ENCODE measurements at regions not wholly inside any gene's neighbourhood (a gene's known extent, or its start where the extent isn't known, plus 50 kb on each side); places are given as distances from the start of the nearest gene placed in this dataset.

DNA sequence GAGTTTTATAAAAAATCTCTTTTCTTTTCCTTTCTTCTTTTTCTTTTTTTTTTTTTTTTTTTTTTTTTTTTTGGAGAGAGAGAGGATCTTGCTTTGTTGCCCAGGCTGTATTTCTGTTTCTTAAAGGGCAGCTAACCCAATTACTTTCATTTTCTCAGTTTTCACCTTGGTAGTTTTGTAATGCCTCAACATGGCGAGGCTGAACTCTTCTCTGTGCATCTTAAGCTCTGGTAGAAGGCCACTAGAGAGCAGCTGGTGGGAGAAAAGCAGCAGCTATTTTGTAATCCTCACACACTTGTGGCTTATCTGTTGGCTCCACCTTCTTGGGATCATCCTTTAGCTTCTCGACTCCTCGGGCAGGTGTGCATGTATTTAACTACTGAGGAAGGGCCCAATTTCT is 152.2 kb upstream of the MEIS2 start:
- Mint-ChIP-seq H3K4me3 (ENCODE audit: unreplicated experiment) (no peak overlapping the region), H3K27me3 (ENCODE audit: unreplicated experiment) (peaks cover 1% of the 10 kb centered on the region), H3K27ac (ENCODE audit: unreplicated experiment) (no peak overlapping the region), H3K36me3 (ENCODE audit: unreplicated experiment) (no peaks in the 10 kb centered on the region), H3K9me3 (ENCODE audit: unreplicated experiment) (no peaks in the 10 kb centered on the region), H3K4me1 (ENCODE audit: low read depth, unreplicated experiment) (no peaks in the 10 kb centered on the region)
- TF ChIP-seq, protein P1, sequence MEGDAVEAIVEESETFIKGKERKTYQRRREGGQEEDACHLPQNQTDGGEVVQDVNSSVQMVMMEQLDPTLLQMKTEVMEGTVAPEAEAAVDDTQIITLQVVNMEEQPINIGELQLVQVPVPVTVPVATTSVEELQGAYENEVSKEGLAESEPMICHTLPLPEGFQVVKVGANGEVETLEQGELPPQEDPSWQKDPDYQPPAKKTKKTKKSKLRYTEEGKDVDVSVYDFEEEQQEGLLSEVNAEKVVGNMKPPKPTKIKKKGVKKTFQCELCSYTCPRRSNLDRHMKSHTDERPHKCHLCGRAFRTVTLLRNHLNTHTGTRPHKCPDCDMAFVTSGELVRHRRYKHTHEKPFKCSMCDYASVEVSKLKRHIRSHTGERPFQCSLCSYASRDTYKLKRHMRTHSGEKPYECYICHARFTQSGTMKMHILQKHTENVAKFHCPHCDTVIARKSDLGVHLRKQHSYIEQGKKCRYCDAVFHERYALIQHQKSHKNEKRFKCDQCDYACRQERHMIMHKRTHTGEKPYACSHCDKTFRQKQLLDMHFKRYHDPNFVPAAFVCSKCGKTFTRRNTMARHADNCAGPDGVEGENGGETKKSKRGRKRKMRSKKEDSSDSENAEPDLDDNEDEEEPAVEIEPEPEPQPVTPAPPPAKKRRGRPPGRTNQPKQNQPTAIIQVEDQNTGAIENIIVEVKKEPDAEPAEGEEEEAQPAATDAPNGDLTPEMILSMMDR (IDR thresholded peaks at IDR 0.05; ENCODE audit: partially characterized antibody, unreplicated experiment) = no peak
- DNase-seq = no peak

DNA sequence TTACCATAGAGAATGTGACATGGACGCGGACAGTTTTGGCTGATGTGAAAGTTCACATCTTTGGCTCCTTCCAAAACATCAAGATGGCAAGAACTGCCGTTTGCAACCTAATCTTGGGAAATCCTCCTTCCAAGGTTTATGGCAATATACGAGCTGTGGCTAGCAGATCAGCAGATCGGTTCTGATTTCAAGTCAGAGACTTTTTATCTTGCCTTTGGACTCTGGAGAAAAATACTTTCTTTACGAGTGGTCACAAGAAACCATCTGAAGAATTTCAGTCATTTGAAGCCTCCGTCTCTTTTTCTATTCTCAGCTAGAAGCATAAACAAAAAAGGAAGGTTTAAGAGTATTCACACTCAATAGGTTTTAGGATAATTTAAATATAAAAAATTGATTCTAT is 153.5 kb upstream of the MEIS2 start:
- no peak overlapping the region for H3K27ac Mint-ChIP-seq (ENCODE audit: unreplicated experiment)
- H3K4me1 Mint-ChIP-seq (ENCODE audit: low read depth, unreplicated experiment) = no peaks in the 10 kb centered on the region
- no peak for DNase-seq
- peaks cover 1% of the 10 kb centered on the region for H3K27me3 Mint-ChIP-seq (ENCODE audit: unreplicated experiment)
- H3K9me3 Mint-ChIP-seq (ENCODE audit: unreplicated experiment) = no peaks in the 10 kb centered on the region
- H3K4me3 Mint-ChIP-seq (ENCODE audit: unreplicated experiment) = no peak overlapping the region
- no peaks in the 10 kb centered on the region for H3K36me3 Mint-ChIP-seq (ENCODE audit: unreplicated experiment)
- TF ChIP-seq, protein P1 (IDR thresholded peaks at IDR 0.05; ENCODE audit: partially characterized antibody, unreplicated experiment) = no peak

DNA sequence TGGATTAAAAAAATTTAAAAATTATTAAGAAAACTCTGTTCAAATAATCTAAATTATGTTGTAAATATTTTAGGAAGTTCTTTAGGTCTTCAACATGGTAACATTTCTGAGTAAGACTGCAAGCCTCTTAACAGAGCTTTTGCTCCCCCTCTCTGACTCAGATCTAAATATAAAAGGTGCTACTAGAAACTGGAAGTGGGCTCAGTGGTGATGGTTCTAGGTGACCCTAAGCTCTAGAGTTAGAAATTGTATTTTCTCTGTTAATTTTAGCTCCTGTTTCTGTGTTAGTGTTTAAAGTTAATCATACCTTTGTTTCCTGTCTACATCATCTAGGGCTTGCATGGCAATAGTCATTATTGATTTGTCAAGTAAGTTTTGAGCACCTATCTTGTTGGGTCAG is 159.9 kb upstream of the MEIS2 start:
- DNase-seq = no peak
- TF ChIP-seq, protein P1 (IDR thresholded peaks at IDR 0.05; ENCODE audit: partially characterized antibody, unreplicated experiment) = no peak
- Mint-ChIP-seq H3K27ac (ENCODE audit: unreplicated experiment) (no peak overlapping the region), H3K36me3 (ENCODE audit: unreplicated experiment) (no peaks in the 10 kb centered on the region), H3K4me3 (ENCODE audit: unreplicated experiment) (no peak overlapping the region), H3K9me3 (ENCODE audit: unreplicated experiment) (no peaks in the 10 kb centered on the region), H3K27me3 (ENCODE audit: unreplicated experiment) (no peaks in the 10 kb centered on the region), H3K4me1 (ENCODE audit: low read depth, unreplicated experiment) (no peaks in the 10 kb centered on the region)

DNA sequence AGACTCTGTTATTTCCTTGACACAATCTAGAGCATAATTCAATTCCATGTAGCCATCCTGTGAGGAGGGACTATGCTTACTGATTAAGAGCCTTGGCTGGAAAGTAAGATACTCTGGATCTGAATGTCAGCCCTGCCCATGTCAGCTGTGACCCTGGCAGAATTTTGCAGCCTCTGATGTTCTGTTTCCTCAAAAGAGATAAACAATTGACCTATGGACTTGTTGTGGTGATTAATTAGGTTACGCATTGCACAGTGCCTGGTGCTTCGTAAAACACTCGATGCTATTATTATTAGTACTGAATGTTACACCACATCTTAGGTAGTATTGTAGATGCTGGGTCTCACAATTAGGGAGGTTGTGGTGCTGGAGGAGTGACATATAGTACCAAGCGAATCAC is 161.3 kb upstream of the MEIS2 start:
- TF ChIP-seq, protein P1 (IDR thresholded peaks at IDR 0.05; ENCODE audit: partially characterized antibody, unreplicated experiment) = no peak
- no peak for DNase-seq
- Mint-ChIP-seq H3K4me1 (ENCODE audit: low read depth, unreplicated experiment) (no peaks in the 10 kb centered on the region), H3K4me3 (ENCODE audit: unreplicated experiment) (no peak overlapping the region), H3K36me3 (ENCODE audit: unreplicated experiment) (no peaks in the 10 kb centered on the region), H3K27ac (ENCODE audit: unreplicated experiment) (no peak overlapping the region), H3K27me3 (ENCODE audit: unreplicated experiment) (no peaks in the 10 kb centered on the region), H3K9me3 (ENCODE audit: unreplicated experiment) (no peaks in the 10 kb centered on the region)

DNA sequence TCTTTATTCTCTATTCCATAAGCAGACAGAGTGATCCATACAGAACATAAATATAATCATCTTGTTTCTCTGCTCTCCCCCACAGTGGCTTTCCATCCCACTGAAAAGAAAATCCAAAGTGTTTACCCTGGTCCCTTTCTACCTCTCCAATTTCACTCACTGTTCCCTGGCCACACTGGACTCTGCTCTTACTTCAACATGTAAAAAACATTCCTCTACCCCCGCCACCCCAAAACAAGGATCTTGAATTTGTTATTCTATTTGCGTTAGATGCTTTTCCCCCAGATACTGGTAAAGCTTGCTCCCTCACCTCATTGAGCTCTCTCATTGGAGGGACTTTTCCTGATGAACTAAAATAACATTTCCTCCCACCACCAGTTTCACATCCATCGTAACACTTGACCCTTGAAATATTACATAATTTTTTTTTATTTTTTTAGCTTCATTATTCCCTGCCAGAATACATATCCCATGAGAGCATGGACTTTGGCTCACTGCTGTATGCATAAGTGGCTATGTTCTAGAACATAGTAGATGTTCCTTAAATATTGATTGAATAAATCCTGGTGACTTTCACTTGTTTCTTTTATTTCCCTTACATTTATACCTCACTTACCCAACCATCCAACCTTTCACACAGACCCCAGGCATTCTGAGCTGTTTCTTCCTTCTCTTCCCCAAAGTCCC is 162.7 kb upstream of the MEIS2 start:
- H3K4me3 Mint-ChIP-seq (ENCODE audit: unreplicated experiment) = no peak overlapping the region
- no peaks in the 10 kb centered on the region for H3K36me3 Mint-ChIP-seq (ENCODE audit: unreplicated experiment)
- no peaks in the 10 kb centered on the region for H3K4me1 Mint-ChIP-seq (ENCODE audit: low read depth, unreplicated experiment)
- H3K27me3 Mint-ChIP-seq (ENCODE audit: unreplicated experiment) = no peaks in the 10 kb centered on the region
- no peaks in the 10 kb centered on the region for H3K9me3 Mint-ChIP-seq (ENCODE audit: unreplicated experiment)
- H3K27ac Mint-ChIP-seq (ENCODE audit: unreplicated experiment) = no peak overlapping the region
- DNase-seq = no peak
- TF ChIP-seq, protein P1 (IDR thresholded peaks at IDR 0.05; ENCODE audit: partially characterized antibody, unreplicated experiment) = no peak

Measured in glutamatergic neuron (in vitro differentiated cells).